ENCODE measurements at regions not wholly inside any gene's neighbourhood (a gene's known extent, or its start where the extent isn't known, plus 50 kb on each side); places are given as distances from the start of the nearest gene placed in this dataset.
"Not testable (repeated sequence)": the region's sequence is repeated elsewhere in the genome, so short reads cannot be mapped to it uniquely, and the experiment has no call there.

DNA sequence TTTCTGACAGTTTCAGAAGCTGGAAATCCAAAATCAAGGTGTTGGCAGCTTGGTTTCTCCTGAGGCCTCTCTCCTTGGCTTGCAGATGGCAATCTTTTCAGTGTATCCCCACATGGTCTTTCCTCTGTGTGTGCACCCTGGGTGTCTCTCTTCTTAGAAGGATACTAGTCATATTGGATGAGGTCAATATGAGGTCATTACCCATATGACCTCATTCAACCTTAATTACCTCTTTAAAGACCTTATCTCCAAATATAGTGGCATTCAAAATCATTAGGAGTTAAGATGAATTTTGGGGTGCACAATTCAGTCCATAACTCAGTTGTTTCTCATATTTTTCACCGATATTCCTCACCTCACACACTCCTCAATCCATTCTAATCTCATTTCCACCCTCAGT lies 92.4 kb upstream of the TGM3 start:
- no peak for DNase-seq

GRCh38 chr20:2204021-2204420 lies 91.8 kb upstream of the TGM3 start:
- DNase-seq = no peak

DNA sequence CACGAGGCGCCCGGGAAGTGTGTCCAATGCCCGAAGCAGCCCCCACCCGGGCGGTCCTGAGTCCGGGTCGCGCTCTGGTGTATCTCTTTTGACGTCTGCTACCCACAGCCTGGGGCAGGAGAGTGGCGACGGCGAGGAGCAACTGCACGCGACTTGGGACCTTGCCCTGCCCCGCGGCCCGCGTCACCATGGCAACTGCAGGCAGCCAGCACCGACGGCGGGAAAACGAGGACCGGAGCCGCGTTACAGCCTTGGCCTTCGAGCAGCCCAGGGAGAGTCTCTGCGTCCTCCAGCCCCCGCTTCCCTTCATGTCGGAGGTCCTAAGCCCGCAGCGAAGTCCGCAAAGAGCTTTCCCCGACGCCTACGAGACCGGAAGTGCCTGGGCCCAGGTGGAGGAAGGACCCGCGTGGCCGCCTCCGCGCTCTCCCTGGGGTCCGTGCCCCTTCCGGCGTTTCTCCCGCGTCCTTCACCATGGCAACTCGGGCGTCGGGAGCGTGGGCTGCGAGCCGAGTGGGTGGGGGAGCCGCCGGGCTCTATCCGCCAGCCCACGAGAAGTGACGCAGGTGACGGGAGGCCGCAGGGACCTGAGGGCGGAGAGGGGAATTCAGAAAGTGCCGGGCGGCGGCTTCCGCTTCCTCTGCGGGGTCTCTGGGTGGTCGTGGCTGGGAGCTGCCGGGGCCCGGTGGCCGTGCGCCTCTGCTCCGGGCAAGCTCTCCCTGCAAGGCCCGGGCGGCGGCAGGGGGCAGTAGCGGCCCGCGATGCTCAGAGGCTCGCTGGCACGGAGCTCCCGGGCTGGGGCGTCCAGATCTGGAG lies 88.6 kb upstream of the TGM3 start:
- DNase-seq = peak; percentile 9

DNA sequence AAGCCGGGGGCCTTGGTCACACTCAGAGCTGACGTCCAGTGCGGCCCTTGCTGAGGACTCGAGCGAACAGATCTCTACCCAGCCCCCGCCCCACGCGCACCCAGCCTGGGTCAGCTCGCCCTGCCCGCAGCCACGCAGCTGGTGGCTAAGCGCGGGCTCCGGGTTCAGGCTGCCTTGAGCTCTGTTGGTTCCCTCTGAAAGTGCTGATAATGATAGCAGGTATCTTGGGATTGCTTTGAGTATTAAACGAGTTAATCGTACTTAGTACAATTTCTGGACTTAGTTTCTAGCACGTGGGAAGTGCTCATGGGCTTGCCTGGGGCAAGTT lies 88.1 kb upstream of the TGM3 start:
- no peak for DNase-seq

- DNase-seq = no peak
Observed at GRCh38 chr20:2208897-2209296, 86.9 kb upstream of the TGM3 start.

DNA sequence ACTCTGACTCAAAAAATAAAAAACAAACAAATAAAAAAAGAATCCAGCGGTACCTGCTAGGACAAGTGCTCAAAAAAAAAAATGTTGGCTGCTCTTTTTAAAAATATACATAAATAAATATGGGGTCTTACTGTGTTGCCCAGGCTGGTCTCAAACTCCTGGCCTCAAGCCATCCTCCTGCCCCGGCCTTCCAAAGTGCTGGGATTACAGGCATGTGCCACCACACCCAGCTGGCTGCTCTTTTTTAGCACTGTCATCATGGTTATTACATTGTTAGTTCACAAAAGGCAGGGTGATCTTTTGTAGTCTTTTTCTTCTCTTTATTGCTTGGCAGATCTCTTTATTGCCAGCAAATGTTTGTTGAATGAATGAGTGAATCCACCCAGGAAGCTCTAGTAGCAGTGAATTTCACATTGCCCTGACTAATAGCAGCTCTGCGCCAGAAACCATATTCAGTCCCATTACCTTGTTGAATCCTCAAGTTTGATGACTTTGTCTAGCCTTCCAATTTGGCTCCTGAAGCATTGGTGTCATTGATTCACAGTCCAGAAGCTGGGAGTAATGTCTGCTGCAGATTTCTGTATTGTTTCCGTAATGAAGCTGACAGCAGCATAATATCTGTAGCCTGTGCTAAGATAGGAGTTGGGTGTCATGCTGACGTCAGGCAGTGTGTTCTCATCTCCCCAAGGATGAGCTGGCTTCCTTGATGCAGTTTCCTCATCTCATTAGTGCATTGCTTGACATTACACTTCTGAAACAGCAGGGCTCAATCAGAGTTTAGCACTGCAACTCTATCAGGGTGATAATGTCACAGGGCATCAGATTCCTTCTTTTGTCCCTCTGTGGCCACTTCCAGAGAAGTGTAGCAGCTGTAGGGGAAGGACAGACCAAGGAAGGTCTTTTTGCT lies 84.9 kb upstream of the TGM3 start:
- DNase-seq = no peak

- no peak for DNase-seq
Observed at GRCh38 chr20:2212456-2213015, 83.3 kb upstream of the TGM3 start.

DNA sequence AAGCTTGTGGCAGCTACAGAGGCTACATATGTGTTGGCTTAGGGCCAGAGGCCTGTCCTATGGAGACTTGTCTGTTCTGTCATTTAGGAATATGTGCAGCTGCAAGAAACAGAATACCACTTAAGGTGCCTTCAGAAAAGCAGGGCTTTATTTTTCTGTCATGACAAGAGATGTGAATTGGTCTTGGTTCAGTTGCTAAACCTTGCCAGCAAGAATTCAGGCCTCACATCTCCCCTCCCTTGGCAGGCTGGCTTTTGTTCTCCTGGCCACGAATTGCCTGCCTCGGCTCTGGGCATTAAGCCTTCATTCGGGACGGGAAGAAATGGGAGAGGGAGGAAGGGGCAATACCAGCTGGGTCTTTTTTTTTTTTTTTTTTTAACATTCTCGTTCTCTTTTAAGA lies 82.4 kb upstream of the TGM3 start:
- no peak for DNase-seq

DNA sequence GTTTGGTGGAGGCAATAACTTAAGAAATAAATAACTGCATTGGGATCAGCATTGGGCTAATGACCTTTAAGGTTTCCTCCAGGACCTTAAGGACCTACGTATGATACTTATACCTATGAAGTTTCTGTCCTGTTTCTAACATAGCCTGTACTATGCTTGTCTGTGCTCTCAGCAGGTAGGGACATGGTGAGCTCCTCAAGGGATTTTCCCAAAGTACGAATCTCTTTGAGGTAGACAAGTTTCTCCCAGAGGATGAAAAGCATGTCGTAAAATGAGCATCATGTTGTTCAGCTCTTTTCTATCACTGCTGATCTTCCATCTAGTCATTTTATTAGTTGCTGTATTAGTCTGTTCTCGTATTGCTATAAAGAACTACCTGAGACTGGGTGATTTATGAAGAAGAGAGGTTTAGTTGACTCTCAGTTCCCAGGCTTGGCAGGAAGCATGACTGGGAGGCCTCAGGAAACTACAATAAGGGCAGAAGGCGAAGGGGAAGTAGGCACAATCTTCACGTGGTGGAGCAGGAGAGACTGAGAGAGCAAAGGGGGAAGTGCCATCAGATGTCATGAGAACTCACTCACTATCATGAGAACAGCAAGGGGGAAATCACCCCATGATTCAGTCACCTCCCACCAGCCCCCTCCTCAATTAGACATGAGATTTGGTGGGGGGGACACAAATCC lies 77.8 kb upstream of the TGM3 start:
- DNase-seq = peak; percentile 2

- no peak for DNase-seq
Observed at GRCh38 chr20:2219481-2220006, 76.3 kb upstream of the TGM3 start.

- no peak for DNase-seq
Observed at GRCh38 chr20:2220298-2220697, 75.5 kb upstream of the TGM3 start.

DNA sequence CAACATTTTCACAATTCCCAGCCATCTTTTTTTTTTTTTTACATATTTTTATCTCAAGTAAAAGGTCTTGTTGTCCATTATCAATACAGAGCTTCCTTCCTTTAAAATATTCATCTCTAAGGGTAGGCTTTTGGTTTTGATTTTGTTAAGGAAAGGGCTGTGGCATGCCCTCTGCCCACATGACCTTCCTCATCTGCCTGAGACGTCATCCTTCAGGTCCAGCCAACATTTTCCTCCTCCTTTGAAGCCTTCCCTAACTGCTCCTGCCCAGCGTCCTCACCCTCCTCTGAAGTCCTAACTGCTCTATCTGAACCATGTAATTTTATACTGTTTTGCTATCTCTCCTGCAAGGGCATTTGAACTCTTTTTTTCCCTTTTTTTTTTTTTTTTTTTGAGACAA lies 73.9 kb upstream of the TGM3 start:
- DNase-seq = no peak

GRCh38 chr20:2223558-2224367 lies 72.0 kb upstream of the TGM3 start:
- DNase-seq = no peak

DNA sequence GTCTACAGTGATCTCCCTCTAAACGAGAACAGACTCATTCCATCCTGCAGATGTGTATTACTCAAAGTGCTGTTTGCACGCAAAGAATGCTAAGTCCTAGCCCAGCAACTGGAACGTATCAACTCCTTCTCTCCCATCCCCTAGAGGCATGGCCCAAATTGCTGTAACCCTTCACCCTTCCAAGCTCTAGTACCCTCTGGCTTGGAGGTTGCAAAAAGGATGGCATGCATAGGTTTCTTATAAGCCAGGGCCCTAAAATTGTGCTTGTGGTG lies 71.5 kb upstream of the TGM3 start:
- DNase-seq = no peak

DNA sequence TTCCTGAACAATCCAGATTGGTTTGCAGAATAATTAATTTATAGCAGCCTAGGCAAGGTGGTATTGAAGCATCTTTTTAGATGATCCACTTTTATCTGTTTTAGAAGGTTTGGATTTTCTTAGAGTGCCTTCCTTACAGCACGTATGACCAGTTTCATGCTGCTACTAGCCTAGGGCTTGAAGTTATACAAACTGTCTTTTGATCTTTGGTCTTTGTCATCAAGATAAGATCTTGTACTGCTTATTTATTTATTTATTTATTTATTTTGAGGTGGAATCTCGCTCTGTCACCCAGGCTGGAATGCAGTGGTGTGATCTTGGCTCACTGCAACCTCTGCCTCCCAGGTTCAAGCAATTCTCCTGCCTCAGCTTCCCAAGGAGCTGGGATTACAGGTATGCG lies 68.5 kb upstream of the TGM3 start:
- DNase-seq = not testable (repeated sequence)

GRCh38 chr20:2227861-2228260 lies 67.9 kb upstream of the TGM3 start:
- no peak for DNase-seq

GRCh38 chr20:2228926-2229325 lies 66.9 kb upstream of the TGM3 start:
- DNase-seq = no peak

- DNase-seq = no peak
Observed at GRCh38 chr20:2230726-2231488, 64.9 kb upstream of the TGM3 start.

- DNase-seq = no peak
Observed at GRCh38 chr20:2231701-2232100, 64.1 kb upstream of the TGM3 start.

DNA sequence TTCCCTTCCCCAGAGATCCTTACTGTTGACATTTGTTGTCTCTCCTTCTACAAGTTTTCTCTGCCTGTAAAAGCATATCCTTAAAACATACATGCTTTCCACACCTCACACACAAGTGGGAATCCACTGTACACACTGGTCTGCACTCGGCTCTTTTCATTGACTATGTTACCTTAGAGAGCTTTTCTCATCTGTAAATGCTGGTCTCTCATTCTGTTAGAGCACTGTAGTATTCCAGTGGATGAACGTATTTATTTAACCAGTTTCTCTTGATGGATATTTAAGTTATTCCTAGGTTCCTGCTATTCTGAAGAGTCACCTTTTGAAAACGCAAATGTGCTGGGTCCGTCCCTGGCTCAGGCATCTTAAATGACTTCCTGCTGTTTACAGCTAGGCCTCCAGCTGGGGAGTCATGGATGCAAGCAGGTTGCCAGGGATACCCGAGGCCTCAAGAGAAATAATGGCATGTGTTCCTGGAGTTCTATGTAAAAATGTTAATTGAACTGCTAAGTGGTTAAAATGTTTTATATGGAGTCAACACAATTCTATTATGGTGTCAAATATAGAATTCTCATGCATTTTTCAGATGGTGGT lies 61.1 kb upstream of the TGM3 start:
- no peak for DNase-seq

- DNase-seq = no peak
Observed at GRCh38 chr20:2236256-2236655, 59.5 kb upstream of the TGM3 start.

All from CD4-positive, alpha-beta T cell treated with Interleukin-4 for 4 hours (primary cell).